Mesenchymal stem cell (in vitro differentiated cells and primary cell): ENCODE measurements at regions not wholly inside any gene's neighbourhood (a gene's known extent, or its start where the extent isn't known, plus 50 kb on each side); places are given as distances from the start of the nearest gene placed in this dataset.

Experiments used
- DNase-seq: peaks from one replicate; pipeline ENCODE4 v3.0.0-alpha.2; 2013
- H2AFZ ChIP-seq: one replicate; pipeline ENCODE4 v1.6.1; 2013; ENCODE audit warnings: low read depth, mild to moderate bottlenecking, control low read depth, inconsistent platforms, low read length, moderate library complexity
- H2AK5ac ChIP-seq: 2 replicates; pipeline ENCODE4 v1.6.1; 2013; ENCODE audit warnings: low read length, moderate library complexity, mild to moderate bottlenecking, inconsistent platforms; ENCODE audit not compliant: severe bottlenecking
- H2BK120ac ChIP-seq: one replicate; pipeline ENCODE4 v1.6.1; 2013; ENCODE audit warnings: low read depth, mild to moderate bottlenecking, inconsistent platforms, low read length, moderate library complexity
- H2BK12ac ChIP-seq, 2 experiments: one replicate each; pipeline ENCODE4 v1.6.1; 2013; ENCODE audit warnings: inconsistent platforms in 2 of 2, low read length in 2 of 2, mild to moderate bottlenecking in 2 of 2, moderate library complexity in 2 of 2, control low read depth in 1 of 2
- H2BK15ac ChIP-seq: one replicate; pipeline ENCODE4 v1.6.1; 2013; ENCODE audit warnings: mild to moderate bottlenecking, low read depth, inconsistent platforms; ENCODE audit not compliant: poor library complexity, severe bottlenecking
- H2BK5ac ChIP-seq: 2 replicates; pipeline ENCODE4 v1.6.1; 2013; ENCODE audit warnings: low read depth, mild to moderate bottlenecking, low read length, control low read depth, inconsistent platforms; ENCODE audit not compliant: poor library complexity, severe bottlenecking
- H3K14ac ChIP-seq, 2 experiments: one replicate each; pipeline ENCODE4 v1.6.1; 2013; ENCODE audit warnings: inconsistent platforms in 2 of 2, low read length in 2 of 2, control low read depth in 1 of 2, mild to moderate bottlenecking in 1 of 2, moderate library complexity in 1 of 2
- H3K18ac ChIP-seq, 2 experiments: one replicate each; pipeline ENCODE4 v1.6.1; 2013; ENCODE audit warnings: inconsistent platforms in 2 of 2, low read length in 2 of 2, control low read depth in 1 of 2, low read depth in 1 of 2, mild to moderate bottlenecking in 1 of 2
- H3K23ac ChIP-seq, 2 experiments: one replicate each; pipeline ENCODE4 v1.6.1; 2013; ENCODE audit warnings: inconsistent platforms in 2 of 2, low read length in 2 of 2, mild to moderate bottlenecking in 2 of 2, moderate library complexity in 2 of 2, control low read depth in 1 of 2
- H3K27ac ChIP-seq: 2 replicates; pipeline ENCODE4 v1.5.1; 2013; ENCODE audit warnings: mild to moderate bottlenecking, moderate library complexity, low read length, control low read depth, inconsistent platforms; ENCODE audit not compliant: poor library complexity, severe bottlenecking
- H3K27me3 ChIP-seq, 2 experiments: 2 replicates each; pipeline versions ENCODE4 v1.6.1 to v1.7.0; 2013; ENCODE audit warnings: low read length in 2 of 2, mild to moderate bottlenecking in 2 of 2, moderate library complexity in 2 of 2, control low read depth in 1 of 2, inconsistent platforms in 1 of 2; ENCODE audit not compliant: control insufficient read depth in 1 of 2, insufficient read depth in 1 of 2
- H3K36me3 ChIP-seq, 2 experiments: 2 replicates each; pipeline versions ENCODE4 v1.6.1 to v1.7.0; 2013; ENCODE audit warnings: low read length in 2 of 2, control low read depth in 1 of 2, inconsistent platforms in 1 of 2, low read depth in 1 of 2, mild to moderate bottlenecking in 1 of 2; ENCODE audit not compliant: insufficient read depth in 2 of 2, control insufficient read depth in 1 of 2
- H3K4ac ChIP-seq, 2 experiments: one replicate each; pipeline ENCODE4 v1.6.1; 2013; ENCODE audit warnings: inconsistent platforms in 2 of 2, low read length in 2 of 2, mild to moderate bottlenecking in 2 of 2, moderate library complexity in 2 of 2, control low read depth in 1 of 2, low read depth in 1 of 2
- H3K4me1 ChIP-seq: 2 replicates; pipeline ENCODE4 v1.6.1; 2013; ENCODE audit warnings: low read depth, low read length, control low read depth; ENCODE audit not compliant: control insufficient read depth, insufficient read depth
- H3K4me2 ChIP-seq: 2 replicates; pipeline ENCODE4 v1.6.1; 2013; ENCODE audit warnings: low read length, mild to moderate bottlenecking, inconsistent platforms; ENCODE audit not compliant: poor library complexity, severe bottlenecking
- H3K4me3 ChIP-seq, 2 experiments: 2 replicates each; pipeline versions ENCODE4 v1.5.1 to v1.7.0; 2013; ENCODE audit warnings: low read length in 2 of 2, mild to moderate bottlenecking in 2 of 2, control low read depth in 1 of 2, low read depth in 1 of 2; ENCODE audit not compliant: insufficient read depth in 1 of 2
- H3K79me1 ChIP-seq: replicated peaks from 2 replicates; pipeline ENCODE4 v1.6.1; 2013; ENCODE audit warnings: mild to moderate bottlenecking, control low read depth, low read length, inconsistent platforms; ENCODE audit not compliant: poor library complexity, severe bottlenecking
- H3K9ac ChIP-seq: 2 replicates; pipeline ENCODE4 v1.7.0; 2013; ENCODE audit warnings: mild to moderate bottlenecking, low read length, moderate library complexity
- H3K9me3 ChIP-seq: 2 replicates; pipeline ENCODE4 v1.7.0; 2013; ENCODE audit warnings: mild to moderate bottlenecking, low read length; ENCODE audit not compliant: control insufficient read depth
- H4K8ac ChIP-seq: one replicate; pipeline ENCODE4 v1.6.1; 2013; ENCODE audit warnings: inconsistent platforms, mild to moderate bottlenecking, low read length, moderate library complexity
- H4K91ac ChIP-seq: one replicate; pipeline ENCODE4 v1.6.1; 2013; ENCODE audit warnings: mild to moderate bottlenecking, low read length, inconsistent platforms
- WGBS: methylation state at CpG from one replicate; pipeline ENCODE4 v1.1.7; 2013; ENCODE audit warnings: mixed read lengths; 5-methylcytosine and 5-hydroxymethylcytosine counted together

DNA sequence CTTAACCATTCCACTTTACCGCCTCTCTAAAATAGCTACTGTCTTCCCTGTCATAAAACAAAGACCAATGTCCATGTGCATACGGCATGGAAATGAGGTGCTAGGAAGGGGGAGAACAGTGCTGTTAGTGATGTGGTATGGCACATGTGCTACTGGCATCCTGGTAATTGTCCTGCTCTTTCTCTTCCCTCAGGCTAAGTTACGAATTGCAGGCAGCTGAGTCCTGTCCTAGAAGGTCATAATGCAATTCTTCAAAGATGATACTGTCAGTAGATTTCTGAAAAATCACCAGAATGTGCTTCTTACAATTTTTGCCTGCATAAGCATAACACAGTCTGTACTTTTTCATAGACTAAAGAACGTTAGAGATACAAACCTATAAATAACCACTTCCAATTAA, 216.8 kb downstream of the RSL24D1 start:
- 31% methylated on average over 2 of the region's 4 CpGs for WGBS
- Histone ChIP-seq H3K4ac (no peak overlapping the region), H3K27ac (no peak overlapping the region), H3K79me1 (no peaks in the 10 kb centered on the region), H3K9ac (no peak overlapping the region), H3K18ac (no peak overlapping the region), H3K14ac (no peak overlapping the region), H3K4me1 (no peaks in the 10 kb centered on the region), H2BK15ac (no peak overlapping the region), H3K36me3 (no peaks in the 10 kb centered on the region), H2BK12ac (no peak overlapping the region), H3K4me2 (no peak overlapping the region), H3K27me3 (no peaks in the 10 kb centered on the region), H3K9me3 (peaks cover 17% of the 10 kb centered on the region), H2BK5ac (no peak overlapping the region), H2AFZ (no peak overlapping the region), H3K4me3 (no peak overlapping the region), H2AK5ac (no peak overlapping the region), H2BK120ac (no peak overlapping the region), H4K91ac (no peak overlapping the region), H4K8ac (no peak overlapping the region), H3K23ac (no peak overlapping the region)
- no peak for DNase-seq

DNA sequence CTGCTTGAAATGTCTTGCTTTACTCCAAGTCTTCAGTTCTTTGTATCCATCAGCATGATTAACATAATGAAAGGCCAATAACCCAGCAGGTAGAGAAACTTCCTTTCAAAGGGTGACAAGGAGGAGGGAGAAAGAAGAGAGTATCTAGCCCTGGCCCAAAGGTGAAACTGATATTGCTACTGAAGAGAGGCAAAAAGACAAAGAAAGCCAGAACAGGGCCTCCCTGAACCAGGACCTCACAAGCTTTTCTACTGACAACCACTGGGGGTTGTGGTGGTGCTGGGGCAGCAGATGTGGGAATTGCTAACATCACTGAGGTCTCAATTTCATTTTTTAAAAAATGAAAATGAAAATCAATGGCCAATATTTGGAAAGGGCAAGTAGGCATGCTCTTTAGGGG, 234.1 kb downstream of the RSL24D1 start:
- Histone ChIP-seq H2AK5ac (no peak overlapping the region), H3K4me3 (no peak overlapping the region), H2BK12ac (no peak overlapping the region), H2AFZ (no peak overlapping the region), H3K4me1 (no peaks in the 10 kb centered on the region), H3K14ac (no peak overlapping the region), H3K79me1 (no peaks in the 10 kb centered on the region), H3K4me2 (no peak overlapping the region), H3K23ac (no peak overlapping the region), H3K36me3 (no peaks in the 10 kb centered on the region), H2BK120ac (no peak overlapping the region), H2BK5ac (no peak overlapping the region), H3K4ac (no peak overlapping the region), H3K18ac (no peak overlapping the region), H3K27ac (no peak overlapping the region), H2BK15ac (no peak overlapping the region), H4K91ac (no peak overlapping the region), H3K9ac (no peak overlapping the region), H3K27me3 (no peaks in the 10 kb centered on the region), H4K8ac (no peak overlapping the region), H3K9me3 (peaks cover 38% of the 10 kb centered on the region)
- no peak for DNase-seq

- no peak overlapping the region for H2AFZ ChIP-seq
- no peak overlapping the region for H3K14ac ChIP-seq
Measured at GRCh38 chr15:54960266-54960665, 236.5 kb downstream of the RSL24D1 start.

DNA sequence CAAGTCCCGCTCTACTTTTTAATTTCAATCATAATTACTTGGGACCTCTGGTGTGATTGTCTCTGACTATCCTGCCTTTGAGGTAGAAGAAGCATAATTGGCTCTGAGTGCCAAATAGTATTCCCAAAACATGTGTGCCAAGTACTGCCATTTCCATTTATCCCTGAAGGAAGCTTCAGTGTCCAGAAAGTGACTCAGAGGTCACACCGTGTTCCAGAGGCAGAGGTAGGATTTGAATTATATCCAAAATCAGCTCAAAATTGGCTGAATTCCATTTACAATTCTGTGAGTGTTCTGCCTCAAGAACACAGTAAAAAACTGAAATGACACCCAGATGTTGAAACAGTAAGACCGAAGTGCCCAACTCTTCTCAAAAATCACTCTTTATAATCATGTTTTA, 255.3 kb downstream of the RSL24D1 start:
- no peak overlapping the region for H3K27ac ChIP-seq
- no peak overlapping the region for H2AFZ ChIP-seq
- H4K8ac ChIP-seq = no peak overlapping the region
- H2BK120ac ChIP-seq = no peak overlapping the region
- H3K18ac ChIP-seq = no peak overlapping the region
- no peak overlapping the region for H3K14ac ChIP-seq
- no peak overlapping the region for H2BK5ac ChIP-seq
- WGBS = 78% methylated on average over 1 of the region's 3 CpGs
- peaks cover 16% of the 10 kb centered on the region for H3K9me3 ChIP-seq
- H3K9ac ChIP-seq = no peak overlapping the region
- no peak overlapping the region for H4K91ac ChIP-seq
- no peaks in the 10 kb centered on the region for H3K4me1 ChIP-seq
- H2BK12ac ChIP-seq = no peak overlapping the region
- H3K27me3 ChIP-seq = no peaks in the 10 kb centered on the region
- no peak overlapping the region for H3K4me2 ChIP-seq
- no peak overlapping the region for H3K4ac ChIP-seq
- no peak overlapping the region for H2AK5ac ChIP-seq
- no peak overlapping the region for H3K4me3 ChIP-seq
- no peak for DNase-seq
- no peaks in the 10 kb centered on the region for H3K79me1 ChIP-seq
- no peak overlapping the region for H2BK15ac ChIP-seq
- no peaks in the 10 kb centered on the region for H3K36me3 ChIP-seq
- H3K23ac ChIP-seq = no peak overlapping the region

More at GRCh38 chr15:54960266-54960665, 236.5 kb downstream of the RSL24D1 start:
- H2BK15ac ChIP-seq = no peak overlapping the region
- H3K9ac ChIP-seq = no peak overlapping the region
- DNase-seq = no peak
- H3K4ac ChIP-seq = no peak overlapping the region
- H2AK5ac ChIP-seq = no peak overlapping the region
- H2BK5ac ChIP-seq = no peak overlapping the region
- peaks cover 15% of the 10 kb centered on the region for H3K9me3 ChIP-seq
- no peak overlapping the region for H3K23ac ChIP-seq
- no peaks in the 10 kb centered on the region for H3K4me1 ChIP-seq
- H3K36me3 ChIP-seq = no peaks in the 10 kb centered on the region
- H3K79me1 ChIP-seq = no peaks in the 10 kb centered on the region
- no peak overlapping the region for H3K27ac ChIP-seq
- no peak overlapping the region for H3K18ac ChIP-seq
- H4K8ac ChIP-seq = no peak overlapping the region
- H3K4me2 ChIP-seq = no peak overlapping the region
- no peak overlapping the region for H2BK120ac ChIP-seq
- H3K4me3 ChIP-seq = no peak overlapping the region
- no peaks in the 10 kb centered on the region for H3K27me3 ChIP-seq
- no peak overlapping the region for H2BK12ac ChIP-seq
- no peak overlapping the region for H4K91ac ChIP-seq
- WGBS = no CpG with 5 or more reads among the region's 2 CpGs
